EH (cell line): ENCODE measurements at regions not wholly inside any gene's neighbourhood (a gene's known extent, or its start where the extent isn't known, plus 50 kb on each side); places are given as distances from the start of the nearest gene placed in this dataset.

ENCODE experiments used
- DNase-seq: peaks from one replicate; pipeline ENCODE4 v3.0.0-alpha.2; 2015; ENCODE audit warnings: low read depth

- DNase-seq: no peak
Measured at GRCh38 chr14:25756876-25757275, 706.9 kb upstream of the STXBP6 start.

- DNase-seq: no peak
Measured at GRCh38 chr14:25753130-25753529, 703.2 kb upstream of the STXBP6 start.

GRCh38 chr14:25750436-25750835, 700.5 kb upstream of the STXBP6 start:
- no peak for DNase-seq
